SW 1271 (cell line): ENCODE measurements at regions not wholly inside any gene's neighbourhood (a gene's known extent, or its start where the extent isn't known, plus 50 kb on each side); places are given as distances from the start of the nearest gene placed in this dataset.

Source experiments
- DNase-seq, 2 experiments: peaks; one replicate each; lab custom pipeline; 2025; lab: John Stamatoyannopoulos, UW

GRCh38 chr22:27620367-27621154 is 181.0 kb downstream of the MN1 start:
- DNase-seq = no peak

GRCh38 chr22:27621486-27622070 is 180.0 kb downstream of the MN1 start:
- no peak for DNase-seq

DNA sequence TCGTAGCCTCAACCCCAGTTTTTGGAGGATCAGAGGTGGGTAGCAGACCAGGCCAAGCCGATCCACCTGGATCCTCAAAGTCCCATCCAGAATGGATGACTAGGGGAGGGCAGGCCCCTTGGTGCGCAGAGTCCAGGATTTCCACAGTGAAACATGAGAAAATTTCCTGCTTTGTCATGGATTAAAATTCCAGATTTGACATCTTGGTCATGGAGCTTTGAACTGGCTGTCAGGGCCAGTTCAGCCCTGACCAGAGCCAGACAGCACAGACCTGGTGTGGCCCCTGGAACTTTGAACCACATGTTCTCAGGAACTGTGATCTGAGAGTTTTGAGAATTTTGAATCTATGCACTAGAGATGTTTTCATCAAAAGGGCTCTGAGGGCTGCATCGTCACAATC is 177.5 kb downstream of the MN1 start:
- DNase-seq = no peak

DNA sequence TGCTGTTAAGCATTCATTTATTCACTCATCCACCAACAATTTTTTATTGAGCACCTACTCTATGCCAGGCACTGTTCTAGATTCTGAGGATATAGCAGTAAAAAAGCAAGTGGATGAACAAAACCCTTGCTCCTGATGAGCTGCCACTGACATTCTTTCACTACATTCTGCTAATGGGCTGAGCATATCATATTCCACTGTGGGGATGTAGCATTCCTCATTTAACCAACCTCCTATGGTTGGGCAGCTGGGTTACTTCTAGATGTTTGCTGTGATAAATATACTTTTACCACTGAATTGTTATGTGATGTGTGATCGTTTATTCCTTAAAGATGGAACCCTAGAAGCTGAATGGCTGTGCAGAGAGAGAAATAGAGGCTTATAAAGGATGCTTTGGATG is 176.9 kb downstream of the MN1 start:
- no peak for DNase-seq

- DNase-seq = no peak
These were observed 175.5 kb downstream of the MN1 start for GRCh38 chr22:27625769-27626674.

DNA sequence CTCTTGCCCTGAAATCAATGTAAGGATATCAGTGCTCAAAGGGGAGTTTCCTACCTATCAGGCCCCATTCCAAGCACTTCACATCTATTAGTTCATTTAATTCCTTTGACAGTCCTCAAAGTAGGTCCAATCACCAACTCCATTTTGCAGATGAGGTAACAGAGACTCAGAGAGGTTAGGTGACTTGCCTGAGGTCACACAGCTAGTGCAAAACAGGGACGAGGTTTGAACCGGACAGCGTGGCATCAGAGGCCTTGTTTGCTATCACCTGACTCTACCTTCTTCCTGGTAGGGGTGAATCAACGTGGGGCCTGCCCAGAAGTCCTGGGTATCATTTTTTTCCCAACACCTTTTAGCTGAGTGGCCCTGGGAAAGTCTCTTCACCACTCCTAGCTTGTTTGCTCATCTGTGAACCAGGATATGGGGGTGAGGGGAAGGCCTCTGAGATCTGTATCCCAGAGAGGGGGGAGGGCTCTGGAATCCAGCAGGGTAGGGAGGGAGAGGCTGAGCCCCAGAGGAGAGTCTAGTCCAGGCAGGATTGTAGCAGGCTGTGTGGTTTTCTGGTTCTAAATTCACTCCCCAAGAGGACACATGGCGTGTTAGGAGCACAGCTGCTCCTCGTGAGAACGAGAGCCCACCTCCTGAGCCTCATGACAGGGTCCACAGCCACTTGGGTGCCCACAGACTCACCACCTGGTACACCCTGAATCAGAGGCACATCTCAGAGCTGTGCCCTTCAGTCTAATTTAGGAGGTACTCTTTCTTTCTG is 174.7 kb downstream of the MN1 start:
- DNase-seq = no peak

DNA sequence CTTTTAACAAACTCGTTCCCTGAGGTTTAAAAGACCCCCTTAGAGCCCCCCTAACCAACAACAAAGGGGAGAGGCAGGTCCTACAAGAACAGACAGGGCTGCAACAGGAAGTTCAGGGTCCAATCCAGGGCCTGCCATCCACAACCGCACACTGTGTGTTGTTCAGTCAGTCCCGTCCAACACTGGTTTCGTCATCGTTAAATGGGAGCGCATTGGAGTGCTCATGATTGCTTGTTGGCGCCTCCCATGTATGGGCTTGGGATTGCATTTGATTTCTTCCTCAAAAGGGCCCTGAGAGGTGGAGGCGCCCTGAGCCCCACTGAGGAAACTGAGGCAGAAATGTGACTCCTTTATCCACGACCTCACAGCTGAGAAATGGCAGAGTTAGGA is 174.1 kb downstream of the MN1 start:
- DNase-seq = no peak

- no peak for DNase-seq
These were observed 173.7 kb downstream of the MN1 start for GRCh38 chr22:27627901-27628300.

DNA sequence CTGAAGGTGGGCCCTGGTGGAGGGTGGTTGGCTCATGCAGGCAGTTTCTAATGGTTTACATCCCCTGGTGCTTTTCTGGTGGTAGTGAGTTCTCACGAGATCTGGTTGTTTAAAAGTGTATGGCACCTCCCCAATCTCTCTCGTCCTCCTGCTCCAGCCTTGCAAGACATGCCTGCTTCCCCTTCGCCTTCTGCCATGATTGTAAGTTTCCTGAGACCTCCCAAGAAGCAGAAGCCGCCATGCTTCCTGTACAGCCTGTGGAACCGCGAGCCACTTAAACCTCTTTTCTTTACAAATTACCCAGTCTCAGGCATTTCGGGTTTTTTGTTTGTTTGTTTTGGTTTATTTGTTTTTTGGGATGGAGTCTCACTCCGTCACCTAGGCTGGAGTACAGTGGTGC is 173.2 kb downstream of the MN1 start:
- DNase-seq = no peak

DNA sequence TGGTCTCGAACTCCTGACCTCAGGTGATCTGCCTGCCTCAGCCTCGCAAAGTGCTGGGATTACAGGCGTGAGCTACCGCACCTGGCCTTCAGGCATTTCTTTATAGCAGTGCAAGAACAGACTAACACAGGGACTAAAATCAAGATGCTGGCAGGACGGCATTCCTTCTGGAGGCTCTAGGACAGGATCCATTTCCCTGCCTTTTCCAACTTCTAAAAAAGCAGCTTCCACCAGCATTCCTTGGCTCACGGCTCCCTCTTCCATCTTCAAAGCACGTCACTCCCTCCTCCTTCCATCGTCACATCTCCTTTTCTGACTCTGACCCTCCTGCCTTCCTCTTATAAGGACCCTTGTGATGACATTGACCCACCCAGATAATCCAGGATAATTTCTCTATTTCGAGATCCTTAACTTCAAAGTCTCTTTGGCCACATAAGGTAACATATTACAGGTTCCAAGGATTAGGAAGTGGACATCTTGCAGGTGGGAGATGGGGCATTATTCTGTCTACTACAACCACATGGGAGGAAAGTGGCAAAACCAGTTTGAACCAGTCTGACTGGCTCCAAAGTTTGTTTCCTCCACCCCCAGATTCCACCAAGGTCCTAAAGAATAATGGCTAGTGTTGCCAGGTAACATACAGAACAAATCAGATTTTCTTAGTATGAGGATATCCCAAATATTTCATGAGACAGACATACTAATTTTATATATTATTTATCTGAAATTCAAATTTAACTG is 172.5 kb downstream of the MN1 start:
- no peak for DNase-seq

GRCh38 chr22:27629908-27630673 is 171.5 kb downstream of the MN1 start:
- no peak for DNase-seq

GRCh38 chr22:27630754-27631153 is 170.8 kb downstream of the MN1 start:
- no peak for DNase-seq

GRCh38 chr22:27631641-27632040 is 169.9 kb downstream of the MN1 start:
- no peak for DNase-seq

DNA sequence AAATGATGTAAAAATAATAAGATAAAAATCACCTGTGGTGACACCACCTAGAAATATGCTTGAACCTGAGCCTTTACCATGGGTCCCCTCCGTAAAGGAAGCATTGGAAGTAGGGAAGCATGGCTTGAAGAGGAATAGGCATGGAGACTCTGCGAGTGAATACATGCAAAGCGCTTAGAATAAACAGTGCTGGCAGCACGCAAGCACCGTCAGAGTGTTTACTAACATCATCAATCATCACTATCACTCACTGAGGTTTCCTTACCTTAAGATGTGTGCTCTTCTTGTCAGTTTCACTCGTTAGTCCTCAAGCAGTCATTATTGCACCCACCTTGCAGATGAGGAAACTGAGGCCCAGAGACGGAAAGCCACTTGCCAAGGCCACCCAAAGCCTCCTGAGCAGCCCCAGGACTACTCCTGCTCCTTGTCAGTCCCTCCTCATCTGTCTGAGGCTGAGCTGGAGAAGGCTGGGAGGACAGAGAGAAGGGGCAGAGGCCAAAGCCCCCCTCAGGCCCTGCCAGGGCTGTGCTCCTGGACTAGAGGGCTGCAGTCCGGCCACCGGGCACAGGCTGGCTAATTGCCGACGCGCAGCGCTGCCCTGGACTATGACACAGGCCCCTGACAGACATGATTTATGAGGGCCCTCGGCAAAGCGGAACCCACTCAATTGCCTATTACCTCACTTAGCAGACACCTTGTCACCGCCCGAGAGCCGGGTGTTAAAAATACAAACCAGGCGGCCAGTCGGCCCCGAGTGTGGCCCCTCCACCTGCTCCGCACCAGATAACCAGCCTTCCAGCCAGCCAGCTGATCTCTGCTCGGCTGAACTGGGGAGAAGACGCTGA is 168.9 kb downstream of the MN1 start:
- DNase-seq = no peak

GRCh38 chr22:27633296-27633871 is 168.2 kb downstream of the MN1 start:
- no peak for DNase-seq

DNA sequence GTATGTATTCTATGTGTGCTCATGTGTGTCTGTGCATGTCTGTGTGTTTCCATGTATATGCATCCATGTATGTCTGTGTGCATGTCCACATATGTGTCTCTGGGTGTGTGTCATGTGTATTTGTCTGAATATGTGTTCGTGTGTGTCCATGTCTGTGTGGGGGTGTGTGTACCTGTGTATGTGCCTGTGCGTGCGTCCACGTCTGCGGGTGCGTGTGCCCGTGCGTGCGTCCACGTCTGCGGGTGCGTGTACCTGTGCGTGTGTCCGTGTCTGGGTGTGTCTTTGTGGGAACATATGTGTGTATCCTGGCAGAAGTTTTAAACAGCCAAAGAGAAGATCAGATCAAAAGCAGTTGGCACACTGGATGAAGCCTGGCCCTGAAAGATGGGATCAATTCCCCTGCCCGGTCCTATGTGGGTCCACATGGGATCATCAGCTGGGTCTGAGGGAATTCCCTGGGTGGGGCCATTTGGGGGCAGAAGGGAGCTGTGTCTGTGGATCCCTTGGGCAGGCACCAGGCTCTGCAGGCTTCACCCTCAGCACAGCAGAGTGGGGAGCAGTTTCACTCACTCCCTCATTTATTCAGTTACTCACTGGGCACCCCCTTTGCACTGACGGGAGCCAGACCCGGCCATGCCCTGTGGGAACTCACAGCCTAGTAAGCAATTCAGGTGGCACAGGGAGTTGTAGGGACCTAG is 167.4 kb downstream of the MN1 start:
- no peak for DNase-seq

- no peak for DNase-seq
These were observed 166.1 kb downstream of the MN1 start for GRCh38 chr22:27635435-27635834.

DNA sequence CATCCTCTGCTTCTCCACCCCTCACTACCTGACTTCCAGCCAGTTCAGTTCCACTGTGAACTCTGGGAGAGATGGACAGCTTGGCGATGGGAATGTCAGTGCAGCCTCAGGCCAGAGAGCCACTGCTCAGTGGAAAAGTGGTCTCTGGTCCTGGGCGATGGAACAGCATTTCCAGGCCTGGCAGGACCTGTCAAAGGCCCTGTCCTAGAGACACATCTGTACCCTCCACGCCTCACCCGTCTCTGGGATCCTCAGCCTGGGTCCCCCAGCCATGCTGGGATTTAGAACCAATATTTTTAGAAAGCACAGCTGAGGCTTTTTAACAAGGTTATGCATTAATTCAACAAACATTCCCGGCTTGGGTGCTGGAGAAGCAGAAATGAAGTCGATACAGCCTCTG is 165.7 kb downstream of the MN1 start:
- DNase-seq = no peak
